Ureter (tissue), 1 donor: ENCODE measurements at regions not wholly inside any gene's neighbourhood (a gene's known extent, or its start where the extent isn't known, plus 50 kb on each side); places are given as distances from the start of the nearest gene placed in this dataset.

Experiments used
- DNase-seq: peaks from one replicate; pipeline ENCODE4 v3.0.0-alpha.2; 2020; ENCODE audit warnings: low spot score
- donor health status: DM: yes; HTN: yes; CAD: no.

GRCh38 chr6:113406048-113406695, 451.0 kb upstream of the MARCKS start:
- DNase-seq: no peak

- DNase-seq: no peak
Observed at GRCh38 chr6:113411011-113411410, 446.1 kb upstream of the MARCKS start.

GRCh38 chr6:113412589-113413357, 444.4 kb upstream of the MARCKS start:
- DNase-seq: no peak

GRCh38 chr6:113414511-113414910, 442.6 kb upstream of the MARCKS start:
- DNase-seq: no peak

GRCh38 chr6:113416170-113416569, 441.0 kb upstream of the MARCKS start:
- no peak for DNase-seq

GRCh38 chr6:113420290-113420689, 436.9 kb upstream of the MARCKS start:
- DNase-seq: no peak

GRCh38 chr6:113421997-113422396, 435.1 kb upstream of the MARCKS start:
- DNase-seq: no peak

- DNase-seq: no peak
Observed at GRCh38 chr6:113423956-113424355, 433.2 kb upstream of the MARCKS start.

- DNase-seq: no peak
Observed at GRCh38 chr6:113425977-113426660, 431.0 kb upstream of the MARCKS start.

- DNase-seq: no peak
Observed at GRCh38 chr6:113427617-113428016, 429.5 kb upstream of the MARCKS start.

- DNase-seq: no peak
Observed at GRCh38 chr6:113428702-113429101, 428.4 kb upstream of the MARCKS start.

GRCh38 chr6:113432521-113433334, 424.4 kb upstream of the MARCKS start:
- DNase-seq: no peak

GRCh38 chr6:113433335-113433991, 423.7 kb upstream of the MARCKS start:
- peak; percentile 79 for DNase-seq

- no peak for DNase-seq
Observed at GRCh38 chr6:113434641-113435040, 422.5 kb upstream of the MARCKS start.

GRCh38 chr6:113437566-113437965, 419.6 kb upstream of the MARCKS start:
- no peak for DNase-seq

- no peak for DNase-seq
Observed at GRCh38 chr6:113439866-113440265, 417.3 kb upstream of the MARCKS start.

GRCh38 chr6:113442040-113442439, 415.1 kb upstream of the MARCKS start:
- DNase-seq: no peak

GRCh38 chr6:113445201-113445600, 411.9 kb upstream of the MARCKS start:
- no peak for DNase-seq

- DNase-seq: no peak
Observed at GRCh38 chr6:113447088-113447831, 409.9 kb upstream of the MARCKS start.

GRCh38 chr6:113449051-113449450, 408.1 kb upstream of the MARCKS start:
- no peak for DNase-seq

GRCh38 chr6:113450061-113450465, 407.1 kb upstream of the MARCKS start:
- DNase-seq: no peak
